Peyer's patch (tissue), 4 donors: ENCODE measurements at regions not wholly inside any gene's neighbourhood (a gene's known extent, or its start where the extent isn't known, plus 50 kb on each side); places are given as distances from the start of the nearest gene placed in this dataset.
"Not testable (repeated sequence)": the region's sequence is repeated elsewhere in the genome, so short reads cannot be mapped to it uniquely, and the experiment has no call there.

Experiments
- DNase-seq, 3 donors: peaks; one replicate each; pipeline ENCODE4 v3.0.0-alpha.2; 2017 to 2019
- H3K27ac ChIP-seq, 4 donors: fragments of 200-600 bp; sonication (generic); one replicate each; pipeline ENCODE4 v1.5.1; 2016 to 2019
- H3K27me3 ChIP-seq, 2 donors: fragments of 200-600 bp; sonication (generic); one replicate each; pipeline ENCODE4 v1.5.1; 2019
- H3K36me3 ChIP-seq, 3 donors: fragments of 200-600 bp; sonication (generic); one replicate each; pipeline ENCODE4 v1.5.1; 2016 to 2019
- H3K4me1 ChIP-seq, 4 donors: fragments of 200-600 bp; sonication (generic); one replicate each; pipeline ENCODE4 v1.5.1; 2016 to 2019
- H3K4me3 ChIP-seq, 4 donors: fragments of 200-600 bp; sonication (generic); 1 replicate in 3 of 4; 2 replicates in 1 of 4; pipeline ENCODE4 v1.5.1; 2016 to 2019; ENCODE audit warnings: mild to moderate bottlenecking in 1 of 4
- H3K9me3 ChIP-seq, 4 donors: fragments of 200-600 bp; sonication (generic); one replicate each; pipeline ENCODE4 v1.5.1; 2016 to 2019; ENCODE audit warnings: mild to moderate bottlenecking in 1 of 4
- CTCF ChIP-seq, 6 experiments: fragments of 450-650 bp in 4 of 6; fragments of 200-600 bp in 2 of 6; sonication (generic) in 1 of 6; IDR thresholded peaks; one replicate each; pipeline ENCODE4 v1.5.1; 2017 to 2019; ENCODE audit warnings: antibody characterized with exemption in 6 of 6, mild to moderate bottlenecking in 3 of 6, moderate library complexity in 1 of 6
- POLR2A ChIP-seq, 2 donors: fragments of 450-650 bp; IDR thresholded peaks; one replicate each; pipeline ENCODE4 v1.5.1; 2017; ENCODE audit warnings: antibody characterized with exemption in 2 of 2, mild to moderate bottlenecking in 2 of 2, moderate library complexity in 2 of 2

GRCh38 chr6:9136141-9136822 lies 700.9 kb upstream of the SLC35B3 start:
- no peaks in the 10 kb centered on the region for H3K9me3 ChIP-seq
- no peaks in the 10 kb centered on the region for H3K27me3 ChIP-seq
- DNase-seq: no peak
- no peak for TF ChIP-seq CTCF (IDR thresholded peaks at IDR 0.05)
- TF ChIP-seq POLR2A (IDR thresholded peaks at IDR 0.05): no peak
- no peak overlapping the region for H3K27ac ChIP-seq
- H3K4me3 ChIP-seq: no peak overlapping the region
- no peaks in the 10 kb centered on the region for H3K36me3 ChIP-seq
- H3K4me1 ChIP-seq: no peaks in the 10 kb centered on the region

GRCh38 chr6:9131616-9132015 lies 696.3 kb upstream of the SLC35B3 start:
- no peak for TF ChIP-seq POLR2A (IDR thresholded peaks at IDR 0.05)
- no peak for TF ChIP-seq CTCF (IDR thresholded peaks at IDR 0.05)
- peak in 1 of 3 donors; percentile 60 for DNase-seq

GRCh38 chr6:9131201-9131600 lies 695.9 kb upstream of the SLC35B3 start:
- Histone ChIP-seq H3K4me3 (no peak overlapping the region), H3K27ac (no peak overlapping the region), H3K9me3 (no peaks in the 10 kb centered on the region), H3K27me3 (no peaks in the 10 kb centered on the region), H3K4me1 (no peaks in the 10 kb centered on the region), H3K36me3 (no peaks in the 10 kb centered on the region)
- no peak for DNase-seq
- TF ChIP-seq CTCF (IDR thresholded peaks at IDR 0.05) (no peak), POLR2A (IDR thresholded peaks at IDR 0.05) (no peak)

More at GRCh38 chr6:9131616-9132015, 696.3 kb upstream of the SLC35B3 start:
- Histone ChIP-seq H3K4me1 (no peaks in the 10 kb centered on the region), H3K9me3 (no peaks in the 10 kb centered on the region), H3K4me3 (no peak overlapping the region), H3K36me3 (no peaks in the 10 kb centered on the region), H3K27ac (no peak overlapping the region), H3K27me3 (no peaks in the 10 kb centered on the region)

GRCh38 chr6:9128970-9129369 lies 693.6 kb upstream of the SLC35B3 start:
- Histone ChIP-seq H3K9me3 (no peaks in the 10 kb centered on the region), H3K27me3 (no peaks in the 10 kb centered on the region), H3K27ac (no peak overlapping the region), H3K4me3 (no peak overlapping the region), H3K4me1 (no peaks in the 10 kb centered on the region), H3K36me3 (no peaks in the 10 kb centered on the region)
- DNase-seq: no peak
- TF ChIP-seq CTCF (IDR thresholded peaks at IDR 0.05) (no peak), POLR2A (IDR thresholded peaks at IDR 0.05) (no peak)

GRCh38 chr6:9126878-9127560 lies 691.7 kb upstream of the SLC35B3 start:
- no peaks in the 10 kb centered on the region for H3K9me3 ChIP-seq
- TF ChIP-seq POLR2A (IDR thresholded peaks at IDR 0.05) (no peak), CTCF (IDR thresholded peaks at IDR 0.05) (no peak)
- H3K36me3 ChIP-seq: no peaks in the 10 kb centered on the region
- no peaks in the 10 kb centered on the region for H3K27me3 ChIP-seq
- DNase-seq: no peak
- no peak overlapping the region for H3K27ac ChIP-seq
- H3K4me1 ChIP-seq: no peaks in the 10 kb centered on the region
- no peak overlapping the region for H3K4me3 ChIP-seq

- H3K27me3 ChIP-seq, H3K36me3 ChIP-seq, H3K4me1 ChIP-seq, H3K9me3 ChIP-seq, H3K4me3 ChIP-seq, DNase-seq, H3K27ac ChIP-seq: not testable (repeated sequence)
These were observed 690.7 kb upstream of the SLC35B3 start for GRCh38 chr6:9126034-9126433.
